ENCODE measurements at regions not wholly inside any gene's neighbourhood (a gene's known extent, or its start where the extent isn't known, plus 50 kb on each side); places are given as distances from the start of the nearest gene placed in this dataset.

DNA sequence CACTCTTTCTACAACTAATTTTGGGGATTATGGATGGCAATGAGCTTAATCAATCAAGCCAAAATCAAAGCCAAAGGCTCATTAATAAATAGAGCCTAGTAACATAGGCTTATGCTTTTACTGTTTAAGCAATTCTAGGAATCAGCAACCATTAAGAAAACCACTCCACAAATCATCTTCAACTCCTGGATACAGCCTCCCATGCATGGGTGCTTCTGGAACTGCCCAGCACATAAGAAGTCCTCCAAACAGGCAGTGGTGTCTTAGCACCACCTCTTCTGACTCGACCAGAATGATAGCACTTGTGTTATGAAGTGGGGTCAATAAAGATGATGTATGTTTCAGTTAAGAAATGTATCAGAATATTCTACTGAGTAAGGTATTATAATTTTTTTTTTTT is 104.4 kb upstream of the SERPINE2 start:
- H3K9me2 ChIP-seq (replicated peaks; ENCODE audit: low read depth, low read length): no peaks in the 10 kb centered on the region
- no peaks in the 10 kb centered on the region for H3K9me3 ChIP-seq (ENCODE audit: insufficient read depth, low read depth, low read length)
- H3K4me3 ChIP-seq (ENCODE audit: low read length, poor library complexity, severe bottlenecking): no peak overlapping the region
- H3K79me2 ChIP-seq (ENCODE audit: insufficient read depth, low read length): no peaks in the 10 kb centered on the region
- no peaks in the 10 kb centered on the region for H3K27me3 ChIP-seq (ENCODE audit: insufficient read depth, low read length, poor library complexity, severe bottlenecking)
- no peaks in the 10 kb centered on the region for H3F3A ChIP-seq (ENCODE audit: low read depth)
- H4K20me1 ChIP-seq (ENCODE audit: insufficient read depth, low read length, poor library complexity, severe bottlenecking): no peaks in the 10 kb centered on the region
- no peak overlapping the region for H3K9ac ChIP-seq (ENCODE audit: low read depth, low read length, poor library complexity, severe bottlenecking)
- no peaks in the 10 kb centered on the region for H3K36me3 ChIP-seq (ENCODE audit: insufficient read depth, low read length)
- no peaks in the 10 kb centered on the region for H3K4me1 ChIP-seq (ENCODE audit: insufficient read depth, low read length, poor library complexity, severe bottlenecking)
- no peak overlapping the region for H3K4me2 ChIP-seq (ENCODE audit: low read depth, low read length, poor library complexity, severe bottlenecking)
- H2AFZ ChIP-seq (ENCODE audit: low read length): no peak overlapping the region
- no peak for TF ChIP-seq EZH2phosphoT487 (IDR thresholded peaks at IDR 0.05; ENCODE audit: borderline replicate concordance)
- no peak for TF ChIP-seq CTCF (conservative IDR thresholded peaks at IDR 0.05; ENCODE audit: low read length)

DNA sequence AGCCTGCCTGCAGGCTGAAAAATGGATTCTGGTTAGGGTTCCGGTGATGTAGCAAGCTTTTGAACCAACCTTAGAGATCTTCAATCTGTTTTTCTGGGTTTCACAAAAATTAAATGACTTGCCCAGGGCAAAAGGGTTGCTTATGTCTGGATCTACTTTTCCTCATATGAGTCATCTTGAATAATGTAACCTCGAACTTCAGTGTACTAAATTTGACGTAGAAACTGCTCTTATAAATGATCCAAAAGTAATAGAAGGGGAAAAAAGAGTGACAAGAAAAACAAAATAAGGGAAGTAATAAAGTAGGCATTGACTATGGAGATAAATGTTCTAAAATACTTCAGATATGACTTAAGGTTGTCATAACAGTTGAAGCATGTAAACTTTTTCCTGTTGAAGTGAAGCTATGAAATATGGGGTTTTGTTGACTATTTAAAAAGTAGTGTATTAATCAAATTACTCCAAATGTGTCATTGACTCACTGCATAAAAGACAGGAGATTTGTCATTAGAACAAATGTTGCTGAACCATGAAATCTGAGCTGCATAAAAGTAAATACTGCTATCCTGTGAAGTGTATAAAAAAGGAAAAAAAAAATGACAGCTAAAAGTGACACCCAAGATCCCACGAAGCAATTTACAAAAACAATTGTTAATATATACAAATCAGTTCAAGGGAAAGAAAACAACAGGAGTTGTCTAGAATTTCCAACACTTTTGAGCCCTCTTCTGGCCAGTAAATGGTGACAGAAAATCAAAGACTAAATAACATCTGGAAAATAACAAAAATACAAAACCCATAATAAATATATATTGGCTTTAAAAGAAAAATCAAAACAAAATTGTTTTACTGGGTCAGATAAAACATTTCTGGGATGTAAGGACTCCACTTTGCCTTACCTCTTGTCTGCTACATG is 103.6 kb upstream of the SERPINE2 start:
- no peak overlapping the region for H3K4me3 ChIP-seq (ENCODE audit: low read length, poor library complexity, severe bottlenecking)
- TF ChIP-seq CTCF (conservative IDR thresholded peaks at IDR 0.05; ENCODE audit: low read length) (no peak), EZH2phosphoT487 (IDR thresholded peaks at IDR 0.05; ENCODE audit: borderline replicate concordance) (no peak)
- H4K20me1 ChIP-seq (ENCODE audit: insufficient read depth, low read length, poor library complexity, severe bottlenecking): no peaks in the 10 kb centered on the region
- H3K4me1 ChIP-seq (ENCODE audit: insufficient read depth, low read length, poor library complexity, severe bottlenecking): no peaks in the 10 kb centered on the region
- H3K79me2 ChIP-seq (ENCODE audit: insufficient read depth, low read length): no peaks in the 10 kb centered on the region
- H3F3A ChIP-seq (ENCODE audit: low read depth): no peaks in the 10 kb centered on the region
- no peak overlapping the region for H3K4me2 ChIP-seq (ENCODE audit: low read depth, low read length, poor library complexity, severe bottlenecking)
- no peak overlapping the region for H3K9ac ChIP-seq (ENCODE audit: low read depth, low read length, poor library complexity, severe bottlenecking)
- H3K27me3 ChIP-seq (ENCODE audit: insufficient read depth, low read length, poor library complexity, severe bottlenecking): no peaks in the 10 kb centered on the region
- no peaks in the 10 kb centered on the region for H3K36me3 ChIP-seq (ENCODE audit: insufficient read depth, low read length)
- no peak overlapping the region for H2AFZ ChIP-seq (ENCODE audit: low read length)
- H3K9me2 ChIP-seq (replicated peaks; ENCODE audit: low read depth, low read length): no peaks in the 10 kb centered on the region
- no peaks in the 10 kb centered on the region for H3K9me3 ChIP-seq (ENCODE audit: insufficient read depth, low read depth, low read length)

GRCh38 chr2:224141304-224141703 is 102.2 kb upstream of the SERPINE2 start:
- Histone ChIP-seq H3K79me2 (ENCODE audit: insufficient read depth, low read length) (no peaks in the 10 kb centered on the region), H3K9me3 (ENCODE audit: insufficient read depth, low read depth, low read length) (no peaks in the 10 kb centered on the region), H2AFZ (ENCODE audit: low read length) (no peak overlapping the region)

More at GRCh38 chr2:224141304-224141703, 102.2 kb upstream of the SERPINE2 start:
- Histone ChIP-seq H3F3A (ENCODE audit: low read depth) (no peaks in the 10 kb centered on the region), H3K4me1 (ENCODE audit: insufficient read depth, low read length, poor library complexity, severe bottlenecking) (no peaks in the 10 kb centered on the region), H3K9ac (ENCODE audit: low read depth, low read length, poor library complexity, severe bottlenecking) (no peak overlapping the region), H3K36me3 (ENCODE audit: insufficient read depth, low read length) (no peaks in the 10 kb centered on the region), H3K27me3 (ENCODE audit: insufficient read depth, low read length, poor library complexity, severe bottlenecking) (no peaks in the 10 kb centered on the region), H4K20me1 (ENCODE audit: insufficient read depth, low read length, poor library complexity, severe bottlenecking) (no peaks in the 10 kb centered on the region), H3K4me2 (ENCODE audit: low read depth, low read length, poor library complexity, severe bottlenecking) (no peak overlapping the region), H3K4me3 (ENCODE audit: low read length, poor library complexity, severe bottlenecking) (no peak overlapping the region), H3K9me2 (replicated peaks; ENCODE audit: low read depth, low read length) (no peaks in the 10 kb centered on the region)
- TF ChIP-seq EZH2phosphoT487 (IDR thresholded peaks at IDR 0.05; ENCODE audit: borderline replicate concordance): no peak
